Peyer's patch (tissue), 4 donors: ENCODE measurements at regions not wholly inside any gene's neighbourhood (a gene's known extent, or its start where the extent isn't known, plus 50 kb on each side); places are given as distances from the start of the nearest gene placed in this dataset.
A peak's percentile ranks its signal among the peaks of the same experiment; 100 is the strongest.

Experiments used
- DNase-seq, 3 donors: peaks; one replicate each; pipeline ENCODE4 v3.0.0-alpha.2; 2017 to 2019
- H3K27ac ChIP-seq, 4 donors: fragments of 200-600 bp; sonication (generic); one replicate each; pipeline ENCODE4 v1.5.1; 2016 to 2019
- H3K27me3 ChIP-seq, 2 donors: fragments of 200-600 bp; sonication (generic); one replicate each; pipeline ENCODE4 v1.5.1; 2019
- H3K36me3 ChIP-seq, 3 donors: fragments of 200-600 bp; sonication (generic); one replicate each; pipeline ENCODE4 v1.5.1; 2016 to 2019
- H3K4me1 ChIP-seq, 4 donors: fragments of 200-600 bp; sonication (generic); one replicate each; pipeline ENCODE4 v1.5.1; 2016 to 2019
- H3K4me3 ChIP-seq, 4 donors: fragments of 200-600 bp; sonication (generic); 1 replicate in 3 of 4; 2 replicates in 1 of 4; pipeline ENCODE4 v1.5.1; 2016 to 2019; ENCODE audit warnings: mild to moderate bottlenecking in 1 of 4
- H3K9me3 ChIP-seq, 4 donors: fragments of 200-600 bp; sonication (generic); one replicate each; pipeline ENCODE4 v1.5.1; 2016 to 2019; ENCODE audit warnings: mild to moderate bottlenecking in 1 of 4
- POLR2A ChIP-seq, 2 donors: fragments of 450-650 bp; IDR thresholded peaks; one replicate each; pipeline ENCODE4 v1.5.1; 2017; ENCODE audit warnings: antibody characterized with exemption in 2 of 2, mild to moderate bottlenecking in 2 of 2, moderate library complexity in 2 of 2
- TF ChIP-seq, protein P1 (sequence below), 6 experiments: fragments of 450-650 bp in 4 of 6; fragments of 200-600 bp in 2 of 6; sonication (generic) in 1 of 6; IDR thresholded peaks; one replicate each; pipeline ENCODE4 v1.5.1; 2017 to 2019; ENCODE audit warnings: antibody characterized with exemption in 6 of 6, mild to moderate bottlenecking in 3 of 6, moderate library complexity in 1 of 6

DNA sequence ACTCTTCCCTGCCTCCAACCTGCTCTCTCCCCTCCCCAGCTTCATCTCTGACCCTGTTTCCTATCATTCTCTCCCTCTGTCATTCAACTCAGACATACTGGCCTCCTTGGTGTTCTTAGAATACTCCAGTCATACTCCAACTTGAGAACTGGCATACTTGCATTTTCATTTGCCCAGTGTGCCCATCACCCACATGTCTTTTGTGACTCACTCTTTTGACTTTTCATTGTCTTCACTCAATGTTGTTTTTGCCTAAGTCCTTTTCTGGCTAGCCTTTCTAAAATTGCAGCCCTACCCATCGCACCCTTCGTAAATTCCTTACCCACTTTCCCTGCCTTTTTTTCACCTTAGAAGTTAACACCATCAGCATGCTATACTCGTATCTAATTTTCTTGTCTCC, 77.0 kb upstream of the CD2AP start:
- Histone ChIP-seq H3K36me3 (no peaks in the 10 kb centered on the region), H3K9me3 (no peaks in the 10 kb centered on the region), H3K27me3 (no peaks in the 10 kb centered on the region), H3K4me3 (no peak overlapping the region), H3K27ac (no peak overlapping the region), H3K4me1 (peaks cover 0 to 18% (median 0%) of the 10 kb centered on the region in 4 donors)
- TF ChIP-seq POLR2A (IDR thresholded peaks at IDR 0.05): no peak
- TF ChIP-seq, protein P1, sequence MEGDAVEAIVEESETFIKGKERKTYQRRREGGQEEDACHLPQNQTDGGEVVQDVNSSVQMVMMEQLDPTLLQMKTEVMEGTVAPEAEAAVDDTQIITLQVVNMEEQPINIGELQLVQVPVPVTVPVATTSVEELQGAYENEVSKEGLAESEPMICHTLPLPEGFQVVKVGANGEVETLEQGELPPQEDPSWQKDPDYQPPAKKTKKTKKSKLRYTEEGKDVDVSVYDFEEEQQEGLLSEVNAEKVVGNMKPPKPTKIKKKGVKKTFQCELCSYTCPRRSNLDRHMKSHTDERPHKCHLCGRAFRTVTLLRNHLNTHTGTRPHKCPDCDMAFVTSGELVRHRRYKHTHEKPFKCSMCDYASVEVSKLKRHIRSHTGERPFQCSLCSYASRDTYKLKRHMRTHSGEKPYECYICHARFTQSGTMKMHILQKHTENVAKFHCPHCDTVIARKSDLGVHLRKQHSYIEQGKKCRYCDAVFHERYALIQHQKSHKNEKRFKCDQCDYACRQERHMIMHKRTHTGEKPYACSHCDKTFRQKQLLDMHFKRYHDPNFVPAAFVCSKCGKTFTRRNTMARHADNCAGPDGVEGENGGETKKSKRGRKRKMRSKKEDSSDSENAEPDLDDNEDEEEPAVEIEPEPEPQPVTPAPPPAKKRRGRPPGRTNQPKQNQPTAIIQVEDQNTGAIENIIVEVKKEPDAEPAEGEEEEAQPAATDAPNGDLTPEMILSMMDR (IDR thresholded peaks at IDR 0.05): no peak
- no peak for DNase-seq

DNA sequence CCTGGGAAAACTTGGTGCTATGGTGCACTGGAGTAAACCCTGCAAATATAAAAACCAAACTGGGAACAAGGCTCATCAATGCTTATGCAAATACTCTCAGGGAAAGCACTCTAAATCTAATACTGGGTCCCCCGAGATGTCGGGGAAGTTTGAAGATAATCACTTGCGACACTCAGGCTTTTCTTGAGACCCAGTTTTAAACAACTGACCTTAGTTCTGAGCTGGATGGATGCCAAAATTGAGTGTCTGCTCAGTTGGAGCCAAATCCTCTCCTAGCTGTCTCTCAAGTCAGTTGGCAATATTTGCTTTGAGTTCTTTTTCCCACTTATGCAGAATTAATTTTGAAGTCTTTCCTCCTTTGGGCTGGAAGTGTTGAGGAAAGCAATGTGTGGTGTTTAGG, 75.5 kb upstream of the CD2AP start:
- no peaks in the 10 kb centered on the region for H3K27me3 ChIP-seq
- TF ChIP-seq, protein P1 (IDR thresholded peaks at IDR 0.05): no peak
- TF ChIP-seq POLR2A (IDR thresholded peaks at IDR 0.05): no peak
- H3K36me3 ChIP-seq: no peaks in the 10 kb centered on the region
- no peak overlapping the region for H3K4me3 ChIP-seq
- no peak for DNase-seq
- no peak overlapping the region for H3K27ac ChIP-seq
- H3K4me1 ChIP-seq: peaks cover 0 to 27% (median 0%) of the 10 kb centered on the region in 4 donors
- H3K9me3 ChIP-seq: no peaks in the 10 kb centered on the region

DNA sequence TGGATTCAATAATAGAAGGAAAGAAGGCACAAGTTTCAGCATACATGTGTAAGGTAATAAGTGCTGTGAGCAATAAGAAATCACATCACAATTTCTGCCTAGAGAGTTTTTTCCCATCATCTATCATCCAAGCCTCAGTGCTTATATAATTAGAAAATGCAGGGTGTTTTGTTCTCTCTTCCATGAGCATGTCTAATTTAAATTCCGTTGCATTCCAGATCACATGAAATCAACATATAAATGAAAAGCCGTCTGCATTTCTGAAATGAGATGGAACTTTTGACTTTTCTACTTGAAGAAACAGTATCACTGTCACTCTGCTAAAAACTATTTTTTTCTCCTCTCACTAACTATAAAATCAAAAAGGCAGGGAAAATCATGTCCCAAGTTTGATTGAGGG, 74.5 kb upstream of the CD2AP start:
- peaks cover 0 to 29% (median 0%) of the 10 kb centered on the region in 4 donors for H3K4me1 ChIP-seq
- H3K4me3 ChIP-seq: no peak overlapping the region
- no peak for DNase-seq
- no peaks in the 10 kb centered on the region for H3K27me3 ChIP-seq
- H3K9me3 ChIP-seq: no peaks in the 10 kb centered on the region
- TF ChIP-seq, protein P1 (IDR thresholded peaks at IDR 0.05): no peak
- no peak for TF ChIP-seq POLR2A (IDR thresholded peaks at IDR 0.05)
- no peak overlapping the region for H3K27ac ChIP-seq
- H3K36me3 ChIP-seq: no peaks in the 10 kb centered on the region

DNA sequence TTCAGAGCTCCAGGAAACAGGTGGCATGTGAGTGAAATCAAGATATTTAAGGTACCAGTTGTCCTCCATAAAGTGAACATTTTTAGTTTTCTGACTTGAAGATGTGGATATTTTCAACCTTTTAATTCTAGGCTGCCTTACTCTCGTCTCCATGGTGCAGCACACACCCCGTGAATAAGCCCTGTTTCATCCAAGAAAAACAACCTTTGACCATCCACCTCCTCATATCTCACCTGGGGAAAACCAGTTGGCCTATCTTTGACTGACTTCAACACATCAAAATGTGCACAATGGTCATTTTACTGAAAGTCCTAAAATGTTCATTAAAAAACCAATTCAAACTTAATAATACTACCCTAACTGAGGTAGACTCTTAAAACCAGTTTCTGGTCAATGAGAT, 73.8 kb upstream of the CD2AP start:
- Histone ChIP-seq H3K4me3 (no peak overlapping the region), H3K4me1 (peaks cover 0 to 29% (median 0%) of the 10 kb centered on the region in 4 donors), H3K36me3 (no peaks in the 10 kb centered on the region), H3K9me3 (no peaks in the 10 kb centered on the region), H3K27ac (peak overlapping the region in 2 of 4 donors; percentile 62 to 73), H3K27me3 (no peaks in the 10 kb centered on the region)
- TF ChIP-seq POLR2A (IDR thresholded peaks at IDR 0.05): no peak
- TF ChIP-seq, protein P1 (IDR thresholded peaks at IDR 0.05): no peak
- DNase-seq: peak in 1 of 3 donors; percentile 58

DNA sequence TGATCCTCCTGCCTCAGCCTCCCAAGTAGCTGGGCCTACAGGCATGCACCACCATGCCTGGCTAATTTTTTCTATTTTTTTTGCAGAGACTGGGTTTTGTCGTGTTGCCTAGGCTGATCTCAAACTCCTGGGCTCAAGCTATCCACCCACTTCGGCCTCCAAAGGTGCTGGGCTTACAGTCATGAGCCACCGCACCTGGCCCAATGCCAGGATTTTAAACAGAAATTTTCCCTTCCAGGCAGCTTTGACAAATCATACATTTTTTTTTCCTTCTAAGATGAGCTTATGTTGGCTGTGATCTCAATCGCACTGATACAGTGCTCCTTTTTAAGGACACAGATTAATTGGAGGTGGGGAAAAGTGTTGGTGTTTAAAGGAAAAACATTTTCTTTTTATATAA, 73.2 kb upstream of the CD2AP start:
- Histone ChIP-seq H3K9me3 (no peaks in the 10 kb centered on the region), H3K36me3 (no peaks in the 10 kb centered on the region), H3K27me3 (no peaks in the 10 kb centered on the region), H3K4me3 (no peak overlapping the region), H3K27ac (peak overlapping the region in 2 of 4 donors; percentile 73 to 79), H3K4me1 (peaks cover 0 to 29% (median 0%) of the 10 kb centered on the region in 4 donors)
- no peak for DNase-seq
- TF ChIP-seq POLR2A (IDR thresholded peaks at IDR 0.05): no peak
- TF ChIP-seq, protein P1 (IDR thresholded peaks at IDR 0.05): no peak

DNA sequence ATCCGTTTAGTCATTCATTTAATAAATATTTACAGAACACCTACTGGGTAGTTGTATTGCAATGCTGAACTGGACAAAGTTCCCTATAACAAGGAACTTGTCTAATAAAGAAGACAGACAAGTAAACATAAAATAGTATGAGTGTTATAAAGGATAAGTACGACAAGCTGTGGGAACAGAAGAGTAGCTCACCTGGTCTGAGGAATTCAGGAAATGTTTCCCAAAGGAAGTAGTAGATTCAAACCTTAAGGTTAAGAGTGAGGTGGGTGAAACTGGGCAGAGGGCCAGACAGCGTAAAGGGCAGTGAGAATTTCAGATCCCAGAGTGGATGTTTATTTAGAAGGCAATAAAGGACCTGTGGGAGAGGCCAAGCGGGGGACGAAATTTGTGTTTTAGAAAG, 72.3 kb upstream of the CD2AP start:
- no peaks in the 10 kb centered on the region for H3K9me3 ChIP-seq
- peak overlapping the region in 3 of 4 donors; percentile 38 to 79 (median 73) for H3K27ac ChIP-seq
- DNase-seq: peak in 2 of 3 donors; percentile 63 to 67
- no peak for TF ChIP-seq POLR2A (IDR thresholded peaks at IDR 0.05)
- TF ChIP-seq, protein P1 (IDR thresholded peaks at IDR 0.05): no peak
- no peaks in the 10 kb centered on the region for H3K36me3 ChIP-seq
- no peak overlapping the region for H3K4me3 ChIP-seq
- H3K27me3 ChIP-seq: no peaks in the 10 kb centered on the region
- H3K4me1 ChIP-seq: peaks cover 0 to 29% (median 0%) of the 10 kb centered on the region in 4 donors
